Trophoblast cell (in vitro differentiated cells and primary cell): ENCODE measurements at regions not wholly inside any gene's neighbourhood (a gene's known extent, or its start where the extent isn't known, plus 50 kb on each side); places are given as distances from the start of the nearest gene placed in this dataset.
A peak's percentile ranks its signal among the peaks of the same experiment; 100 is the strongest.

Experiments
- DNase-seq, 2 donors: peaks; one replicate each; pipeline ENCODE4 v3.0.0-alpha.2; 2016
- H2AFZ ChIP-seq: 2 replicates; pipeline ENCODE4 v1.6.1; 2013; ENCODE audit warnings: low read length, moderate library complexity, mild to moderate bottlenecking; ENCODE audit not compliant: insufficient read depth, poor library complexity
- H2AK5ac ChIP-seq: 2 replicates; pipeline ENCODE4 v1.6.1; 2013; ENCODE audit warnings: mild to moderate bottlenecking, low read length
- H2BK120ac ChIP-seq: 2 replicates; pipeline ENCODE4 v1.6.1; 2013; ENCODE audit warnings: low read length, mild to moderate bottlenecking, moderate library complexity; ENCODE audit not compliant: insufficient read depth, poor library complexity
- H2BK12ac ChIP-seq: 2 replicates; pipeline ENCODE4 v1.6.1; 2013; ENCODE audit warnings: mild to moderate bottlenecking, low read length, moderate library complexity
- H2BK5ac ChIP-seq: 2 replicates; pipeline ENCODE4 v1.6.1; 2013; ENCODE audit warnings: low read length, low read depth, moderate library complexity, mild to moderate bottlenecking; ENCODE audit not compliant: poor library complexity
- H3K14ac ChIP-seq: 2 replicates; pipeline ENCODE4 v1.6.1; 2013; ENCODE audit warnings: mild to moderate bottlenecking, low read length
- H3K18ac ChIP-seq: 2 replicates; pipeline ENCODE4 v1.6.1; 2013; ENCODE audit warnings: mild to moderate bottlenecking, low read length
- H3K23ac ChIP-seq: 2 replicates; pipeline ENCODE4 v1.6.1; 2013; ENCODE audit warnings: low read length
- H3K27ac ChIP-seq: 2 replicates; pipeline ENCODE4 v1.5.1; 2013; ENCODE audit warnings: low read depth, mild to moderate bottlenecking, inconsistent platforms, low read length, moderate library complexity
- H3K27me3 ChIP-seq: 2 replicates; pipeline ENCODE4 v1.6.1; 2013; ENCODE audit warnings: inconsistent platforms, mild to moderate bottlenecking, low read length, moderate library complexity; ENCODE audit not compliant: insufficient read depth
- H3K36me3 ChIP-seq, 2 experiments: 1 replicate in 1 of 2; 2 replicates in 1 of 2; pipeline ENCODE4 v1.6.1; 2013; ENCODE audit warnings: low read length in 2 of 2, mild to moderate bottlenecking in 2 of 2, moderate library complexity in 1 of 2; ENCODE audit not compliant: insufficient read depth in 2 of 2, control insufficient read depth in 1 of 2
- H3K4ac ChIP-seq: 2 replicates; pipeline ENCODE4 v1.6.1; 2013; ENCODE audit warnings: low read depth, mild to moderate bottlenecking, low read length, moderate library complexity
- H3K4me1 ChIP-seq, 2 experiments: 1 replicate in 1 of 2; 2 replicates in 1 of 2; pipeline ENCODE4 v1.6.1; 2013; ENCODE audit warnings: low read length in 2 of 2, mild to moderate bottlenecking in 2 of 2, moderate library complexity in 1 of 2; ENCODE audit not compliant: insufficient read depth in 2 of 2, control insufficient read depth in 1 of 2
- H3K4me2 ChIP-seq: 2 replicates; pipeline ENCODE4 v1.6.1; 2013; ENCODE audit warnings: inconsistent platforms, mild to moderate bottlenecking, low read length, moderate library complexity
- H3K4me3 ChIP-seq: 2 replicates; pipeline ENCODE4 v1.5.1; 2013; ENCODE audit warnings: mild to moderate bottlenecking, low read depth, low read length, inconsistent platforms
- H3K79me1 ChIP-seq: one replicate; pipeline ENCODE4 v1.6.1; 2013; ENCODE audit warnings: low read length
- H3K79me2 ChIP-seq: 2 replicates; pipeline ENCODE4 v1.6.1; 2013; ENCODE audit warnings: low read length, mild to moderate bottlenecking; ENCODE audit not compliant: control insufficient read depth, insufficient read depth, poor library complexity
- H3K9ac ChIP-seq: 2 replicates; pipeline ENCODE4 v1.6.1; 2013; ENCODE audit warnings: mild to moderate bottlenecking, low read length
- H3K9me3 ChIP-seq: 2 replicates; pipeline ENCODE4 v1.6.1; 2013; ENCODE audit warnings: low read depth, mild to moderate bottlenecking, control low read depth, inconsistent platforms, low read length; ENCODE audit not compliant: insufficient read depth
- H4K12ac ChIP-seq: 2 replicates; pipeline ENCODE4 v1.6.1; 2013; ENCODE audit warnings: low read depth, mild to moderate bottlenecking, low read length, moderate library complexity
- H4K8ac ChIP-seq: 2 replicates; pipeline ENCODE4 v1.6.1; 2013; ENCODE audit warnings: low read depth, mild to moderate bottlenecking, low read length, moderate library complexity
- H4K91ac ChIP-seq: one replicate; pipeline ENCODE4 v1.6.1; 2013; ENCODE audit warnings: low read depth, mild to moderate bottlenecking, low read length, moderate library complexity
- WGBS: extraction: QIAGEN DNeasy Blood & Tissue Kit; methylation state at CpG from one replicate; pipeline ENCODE4 v1.1.7; 2013; ENCODE audit warnings: missing lambda C conversion rate; ENCODE audit not compliant: insufficient read length, insufficient coverage; ENCODE audit errors: extremely low coverage; 5-methylcytosine and 5-hydroxymethylcytosine counted together

GRCh38 chr15:38059665-38060064 lies 125.2 kb downstream of the TMCO5A start:
- H4K8ac ChIP-seq = no peak overlapping the region
- no peaks in the 10 kb centered on the region for H3K27me3 ChIP-seq
- DNase-seq = no peak
- no peak overlapping the region for H2BK12ac ChIP-seq
- H3K4ac ChIP-seq = no peak overlapping the region
- H2BK120ac ChIP-seq = no peak overlapping the region
- no peak overlapping the region for H2BK5ac ChIP-seq
- H3K79me1 ChIP-seq = no peaks in the 10 kb centered on the region
- H3K4me3 ChIP-seq = no peak overlapping the region
- no peak overlapping the region for H3K23ac ChIP-seq
- no peak overlapping the region for H4K12ac ChIP-seq
- no peaks in the 10 kb centered on the region for H3K36me3 ChIP-seq
- H4K91ac ChIP-seq = no peak overlapping the region
- no CpG with 5 or more reads among the region's 1 CpG for WGBS
- H3K4me1 ChIP-seq = no peaks in the 10 kb centered on the region
- H3K27ac ChIP-seq = no peak overlapping the region
- no peak overlapping the region for H3K18ac ChIP-seq
- H2AK5ac ChIP-seq = no peak overlapping the region
- H3K9me3 ChIP-seq = no peaks in the 10 kb centered on the region
- H3K9ac ChIP-seq = no peak overlapping the region
- no peak overlapping the region for H3K14ac ChIP-seq
- no peak overlapping the region for H2AFZ ChIP-seq
- H3K79me2 ChIP-seq = no peaks in the 10 kb centered on the region
- H3K4me2 ChIP-seq = no peak overlapping the region

DNA sequence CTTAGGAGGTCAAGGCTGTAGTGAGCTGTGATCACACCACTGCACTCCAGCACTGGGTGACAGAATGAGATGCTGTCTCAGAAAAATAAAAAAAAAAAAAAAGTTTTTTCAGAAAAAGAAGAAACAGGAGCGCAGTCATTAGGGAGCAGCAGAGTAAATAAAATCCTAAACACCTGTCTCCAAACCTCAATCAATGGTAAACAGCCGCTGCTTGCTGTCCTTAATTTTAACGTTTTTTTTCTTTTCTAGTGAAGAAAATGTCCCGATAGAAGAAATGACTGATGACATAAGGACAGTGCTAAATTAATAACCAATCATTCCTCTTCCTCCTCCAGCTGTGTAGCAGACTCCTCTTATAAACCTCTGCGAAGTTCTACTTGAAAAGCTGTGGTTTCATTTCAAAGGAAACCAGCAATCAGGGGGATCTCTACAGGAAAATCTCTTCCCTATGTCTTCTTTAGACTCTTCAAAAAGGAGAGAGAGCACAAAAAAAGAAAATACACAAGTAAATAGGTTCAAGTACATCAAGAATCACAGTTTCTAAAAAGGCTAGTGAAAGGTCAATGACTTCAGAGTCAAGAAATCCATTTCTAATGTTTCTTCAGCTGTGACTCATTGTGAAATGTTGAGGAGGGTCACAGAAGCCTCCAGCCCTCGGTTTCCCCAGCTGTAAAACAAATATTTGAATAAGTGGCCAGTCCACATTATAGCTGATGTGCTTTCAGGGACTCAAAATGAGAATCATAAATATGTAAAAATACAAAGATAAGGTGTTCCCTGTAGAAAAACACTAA lies 127.6 kb downstream of the TMCO5A start:
- H4K91ac ChIP-seq = no peak overlapping the region
- H3K4me2 ChIP-seq = no peak overlapping the region
- no peaks in the 10 kb centered on the region for H3K4me1 ChIP-seq
- no peak overlapping the region for H2BK12ac ChIP-seq
- H3K79me1 ChIP-seq = no peaks in the 10 kb centered on the region
- no peak overlapping the region for H3K4me3 ChIP-seq
- no peak overlapping the region for H2AK5ac ChIP-seq
- no peak overlapping the region for H3K18ac ChIP-seq
- no peak overlapping the region for H3K14ac ChIP-seq
- no peaks in the 10 kb centered on the region for H3K27me3 ChIP-seq
- H2BK120ac ChIP-seq = no peak overlapping the region
- H4K8ac ChIP-seq = no peak overlapping the region
- DNase-seq = no peak
- no peaks in the 10 kb centered on the region for H3K79me2 ChIP-seq
- no peaks in the 10 kb centered on the region for H3K36me3 ChIP-seq
- H3K27ac ChIP-seq = no peak overlapping the region
- no peak overlapping the region for H2BK5ac ChIP-seq
- no peaks in the 10 kb centered on the region for H3K9me3 ChIP-seq
- no peak overlapping the region for H2AFZ ChIP-seq
- no peak overlapping the region for H3K4ac ChIP-seq
- H3K9ac ChIP-seq = no peak overlapping the region
- no peak overlapping the region for H3K23ac ChIP-seq
- no peak overlapping the region for H4K12ac ChIP-seq
- WGBS = no CpG with 5 or more reads among the region's 6 CpGs

GRCh38 chr15:38062696-38063095 lies 128.3 kb downstream of the TMCO5A start:
- Histone ChIP-seq H2BK5ac (no peak overlapping the region), H3K14ac (no peak overlapping the region), H4K8ac (no peak overlapping the region), H3K23ac (no peak overlapping the region), H4K12ac (no peak overlapping the region), H3K79me1 (no peaks in the 10 kb centered on the region), H3K18ac (no peak overlapping the region), H3K4ac (no peak overlapping the region), H3K27ac (no peak overlapping the region), H3K79me2 (no peaks in the 10 kb centered on the region), H2BK12ac (no peak overlapping the region), H3K4me2 (no peak overlapping the region), H3K9ac (no peak overlapping the region), H2AFZ (no peak overlapping the region), H3K27me3 (no peaks in the 10 kb centered on the region), H2AK5ac (no peak overlapping the region), H3K4me1 (no peaks in the 10 kb centered on the region), H3K9me3 (no peaks in the 10 kb centered on the region), H4K91ac (no peak overlapping the region), H3K36me3 (no peaks in the 10 kb centered on the region), H2BK120ac (no peak overlapping the region), H3K4me3 (no peak overlapping the region)
- no peak for DNase-seq
- no CpG with 5 or more reads among the region's 7 CpGs for WGBS

- Histone ChIP-seq H2BK120ac (no peak overlapping the region), H3K79me2 (no peaks in the 10 kb centered on the region), H3K9ac (no peak overlapping the region), H3K4me2 (no peak overlapping the region), H3K18ac (no peak overlapping the region), H3K27ac (no peak overlapping the region), H4K91ac (no peak overlapping the region), H2AFZ (no peak overlapping the region), H3K23ac (no peak overlapping the region), H3K27me3 (no peaks in the 10 kb centered on the region), H3K79me1 (no peaks in the 10 kb centered on the region), H4K8ac (no peak overlapping the region), H3K14ac (no peak overlapping the region), H4K12ac (no peak overlapping the region), H3K36me3 (no peaks in the 10 kb centered on the region), H3K4me1 (peaks cover 9 to 10% of the 10 kb centered on the region in 2 experiments), H2BK12ac (no peak overlapping the region), H3K4ac (no peak overlapping the region), H3K4me3 (no peak overlapping the region), H2AK5ac (no peak overlapping the region), H3K9me3 (no peaks in the 10 kb centered on the region), H2BK5ac (no peak overlapping the region)
- no CpG with 5 or more reads among the region's 5 CpGs for WGBS
- DNase-seq = peak in 1 of 2 donors; percentile 39
These were observed 131.4 kb downstream of the TMCO5A start for GRCh38 chr15:38065721-38066345.
